Left ventricle myocardium inferior (tissue), 1 donor: ENCODE measurements at regions not wholly inside any gene's neighbourhood (a gene's known extent, or its start where the extent isn't known, plus 50 kb on each side); places are given as distances from the start of the nearest gene placed in this dataset.

ENCODE experiments used
- DNase-seq: peaks from one replicate; pipeline ENCODE4 v3.0.0-alpha.2; 2020
- H3K27ac ChIP-seq: fragments of 200-600 bp; replicated peaks from 2 replicates; pipeline ENCODE4 v1.8.0; 2021
- H3K27me3 ChIP-seq: fragments of 200-600 bp; 2 replicates; pipeline ENCODE4 v1.8.0; 2021; ENCODE audit warnings: low read depth
- H3K36me3 ChIP-seq: fragments of 200-600 bp; 2 replicates; pipeline ENCODE4 v1.8.0; 2021
- H3K4me1 ChIP-seq: fragments of 200-600 bp; 2 replicates; pipeline ENCODE4 v1.8.0; 2021
- H3K4me3 ChIP-seq: fragments of 200-600 bp; 2 replicates; pipeline ENCODE4 v1.8.0; 2021; ENCODE audit warnings: mild to moderate bottlenecking, moderate library complexity
- H3K9me3 ChIP-seq: fragments of 200-600 bp; replicated peaks from 2 replicates; pipeline ENCODE4 v1.8.0; 2021
- CTCF ChIP-seq: fragments of 200-600 bp; IDR thresholded peaks from 2 replicates; pipeline ENCODE4 v1.8.0; 2021; ENCODE audit warnings: antibody characterized with exemption, mild to moderate bottlenecking, borderline replicate concordance
- intact Hi-C: fragments of 100-400 bp; cut with micrococcal nuclease; formaldehyde crosslinking; loops from one replicate; pipeline ENCODE4 v1.11.0; 2022
- donor health status: DM: no; HTN: yes; CAD: no; lungs with severe emphysema.

GRCh38 chr14:84041421-84041820, 1488.5 kb upstream of the FLRT2 start:
- no peak overlapping the region for H3K27ac ChIP-seq
- H3K9me3 ChIP-seq = no peaks in the 10 kb centered on the region
- no peaks in the 10 kb centered on the region for H3K36me3 ChIP-seq
- TF ChIP-seq CTCF = no peak
- intact Hi-C loops = no loop called here
- H3K4me1 ChIP-seq = no peaks in the 10 kb centered on the region
- no peak for DNase-seq
- H3K27me3 ChIP-seq = no peaks in the 10 kb centered on the region
- no peak overlapping the region for H3K4me3 ChIP-seq

GRCh38 chr14:84042992-84043391, 1487.0 kb upstream of the FLRT2 start:
- intact Hi-C loops = no loop called here

DNA sequence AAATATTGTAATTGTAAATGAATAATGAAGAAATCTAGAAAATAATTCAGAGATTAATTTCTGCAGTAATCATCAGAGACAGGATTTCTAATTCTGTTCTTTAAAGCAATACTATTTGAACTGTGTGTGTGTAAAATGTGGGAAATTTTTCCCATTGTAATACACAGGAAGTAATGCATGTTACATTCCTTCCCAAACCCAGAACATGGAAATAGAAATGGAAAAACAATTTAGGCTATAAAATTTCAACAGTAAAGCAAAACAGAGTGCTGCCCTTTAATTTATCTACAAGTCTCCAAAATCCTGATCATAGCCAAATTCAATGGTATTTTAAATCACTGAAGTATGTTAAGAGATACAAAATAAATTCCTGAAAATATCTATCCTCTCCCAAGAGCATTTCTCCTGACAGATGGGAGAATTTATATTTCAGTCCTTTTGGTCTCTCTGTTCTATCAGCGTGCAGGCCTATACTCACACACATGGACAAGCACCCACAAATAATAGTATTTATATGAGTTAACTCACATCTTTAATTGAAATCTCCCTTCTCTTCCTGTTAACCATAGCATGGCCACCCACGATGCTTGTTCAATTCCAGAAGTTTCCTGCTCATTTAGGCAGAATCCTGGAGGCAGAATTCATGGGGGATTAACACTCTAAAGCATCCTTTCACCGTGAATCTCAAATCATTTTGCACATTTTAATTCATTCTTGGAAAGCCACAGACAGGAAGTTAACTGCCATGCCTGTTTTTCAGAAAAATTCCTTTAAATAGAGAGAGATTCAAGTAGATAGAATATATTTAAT, 1465.4 kb upstream of the FLRT2 start:
- Histone ChIP-seq H3K4me3 (no peak overlapping the region), H3K36me3 (no peaks in the 10 kb centered on the region), H3K27ac (no peak overlapping the region), H3K4me1 (peaks cover 6% of the 10 kb centered on the region), H3K9me3 (no peaks in the 10 kb centered on the region), H3K27me3 (no peaks in the 10 kb centered on the region)
- no peak for TF ChIP-seq CTCF
- intact Hi-C loops = no loop called here
- no peak for DNase-seq

More at GRCh38 chr14:84042992-84043391, 1487.0 kb upstream of the FLRT2 start:
- no peak overlapping the region for H3K27ac ChIP-seq
- no peak overlapping the region for H3K4me3 ChIP-seq
- no peaks in the 10 kb centered on the region for H3K36me3 ChIP-seq
- DNase-seq = no peak
- no peak for TF ChIP-seq CTCF
- H3K9me3 ChIP-seq = no peaks in the 10 kb centered on the region
- H3K27me3 ChIP-seq = no peaks in the 10 kb centered on the region
- no peaks in the 10 kb centered on the region for H3K4me1 ChIP-seq

DNA sequence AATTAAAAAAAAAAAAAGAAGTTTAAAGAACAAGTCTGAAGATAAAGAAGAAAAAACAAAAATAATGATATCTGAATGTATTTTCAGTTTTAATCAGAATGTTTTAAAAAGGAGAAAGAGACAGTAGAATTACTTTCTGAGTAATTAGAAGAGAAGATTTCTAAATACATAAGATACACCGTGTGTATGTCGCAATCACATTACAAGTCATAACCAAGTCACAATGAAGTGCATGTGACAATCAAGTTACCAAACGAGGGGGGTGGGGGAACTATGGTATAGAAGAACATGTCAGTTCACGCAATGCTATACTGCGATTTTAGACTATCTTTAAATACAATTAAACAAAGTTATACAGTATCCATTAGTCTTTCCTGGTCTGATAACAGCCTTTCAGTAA, 1464.1 kb upstream of the FLRT2 start:
- no peak for DNase-seq
- Histone ChIP-seq H3K4me1 (peaks cover 6% of the 10 kb centered on the region), H3K4me3 (no peak overlapping the region), H3K9me3 (no peaks in the 10 kb centered on the region), H3K27me3 (no peaks in the 10 kb centered on the region), H3K36me3 (no peaks in the 10 kb centered on the region), H3K27ac (no peak overlapping the region)
- intact Hi-C loops = no loop called here
- TF ChIP-seq CTCF = no peak

DNA sequence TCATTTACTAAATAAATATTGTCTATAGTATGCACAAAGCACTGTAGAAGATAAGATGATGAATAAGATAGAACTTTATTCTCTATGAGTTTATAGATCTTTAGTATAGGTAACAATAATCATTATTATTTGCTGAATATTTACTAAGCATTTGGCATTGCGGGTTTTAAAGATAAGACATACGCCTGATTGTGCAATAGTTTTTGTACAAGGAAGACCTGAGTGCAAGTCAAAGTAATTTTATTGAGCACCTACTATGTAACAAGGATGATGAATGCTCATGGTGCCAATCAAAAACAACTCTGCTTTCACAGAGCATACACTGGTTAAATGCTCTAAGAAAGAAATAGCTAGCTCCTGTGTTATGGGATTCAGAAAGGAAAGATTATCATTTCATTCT, 1461.7 kb upstream of the FLRT2 start:
- Histone ChIP-seq H3K4me3 (no peak overlapping the region), H3K4me1 (peaks cover 6% of the 10 kb centered on the region), H3K36me3 (no peaks in the 10 kb centered on the region), H3K9me3 (no peaks in the 10 kb centered on the region), H3K27ac (no peak overlapping the region), H3K27me3 (no peaks in the 10 kb centered on the region)
- no peak for TF ChIP-seq CTCF
- DNase-seq = no peak
- intact Hi-C loops = no loop called here
